ENCODE measurements at regions not wholly inside any gene's neighbourhood (a gene's known extent, or its start where the extent isn't known, plus 50 kb on each side); places are given as distances from the start of the nearest gene placed in this dataset.

DNA sequence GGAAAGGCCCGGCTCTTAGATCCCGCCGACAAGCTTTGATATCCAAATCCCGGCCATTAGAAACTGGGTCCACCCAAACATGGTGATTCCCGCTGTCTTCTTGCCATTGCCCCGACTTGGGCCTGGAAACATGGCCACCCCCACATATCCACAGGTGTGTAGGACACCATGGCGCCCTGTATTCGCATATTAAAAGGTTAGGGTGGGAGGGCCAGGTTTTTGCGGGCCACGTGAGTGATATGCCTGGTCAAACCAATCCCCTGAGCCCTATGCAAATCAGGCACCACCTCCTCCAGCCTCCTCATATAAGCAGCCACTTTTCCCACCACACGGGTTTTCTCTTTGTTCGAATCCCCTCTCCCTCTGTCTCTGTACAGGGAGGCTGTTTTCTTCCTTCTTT lies 766.4 kb downstream of the UQCRFS1 start:
- no peak for TF ChIP-seq POLR2A (IDR thresholded peaks at IDR 0.05)
- TF ChIP-seq, protein P1, sequence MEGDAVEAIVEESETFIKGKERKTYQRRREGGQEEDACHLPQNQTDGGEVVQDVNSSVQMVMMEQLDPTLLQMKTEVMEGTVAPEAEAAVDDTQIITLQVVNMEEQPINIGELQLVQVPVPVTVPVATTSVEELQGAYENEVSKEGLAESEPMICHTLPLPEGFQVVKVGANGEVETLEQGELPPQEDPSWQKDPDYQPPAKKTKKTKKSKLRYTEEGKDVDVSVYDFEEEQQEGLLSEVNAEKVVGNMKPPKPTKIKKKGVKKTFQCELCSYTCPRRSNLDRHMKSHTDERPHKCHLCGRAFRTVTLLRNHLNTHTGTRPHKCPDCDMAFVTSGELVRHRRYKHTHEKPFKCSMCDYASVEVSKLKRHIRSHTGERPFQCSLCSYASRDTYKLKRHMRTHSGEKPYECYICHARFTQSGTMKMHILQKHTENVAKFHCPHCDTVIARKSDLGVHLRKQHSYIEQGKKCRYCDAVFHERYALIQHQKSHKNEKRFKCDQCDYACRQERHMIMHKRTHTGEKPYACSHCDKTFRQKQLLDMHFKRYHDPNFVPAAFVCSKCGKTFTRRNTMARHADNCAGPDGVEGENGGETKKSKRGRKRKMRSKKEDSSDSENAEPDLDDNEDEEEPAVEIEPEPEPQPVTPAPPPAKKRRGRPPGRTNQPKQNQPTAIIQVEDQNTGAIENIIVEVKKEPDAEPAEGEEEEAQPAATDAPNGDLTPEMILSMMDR (IDR thresholded peaks at IDR 0.05): no peak
